ENCODE measurements at regions not wholly inside any gene's neighbourhood (a gene's known extent, or its start where the extent isn't known, plus 50 kb on each side); places are given as distances from the start of the nearest gene placed in this dataset.

DNA sequence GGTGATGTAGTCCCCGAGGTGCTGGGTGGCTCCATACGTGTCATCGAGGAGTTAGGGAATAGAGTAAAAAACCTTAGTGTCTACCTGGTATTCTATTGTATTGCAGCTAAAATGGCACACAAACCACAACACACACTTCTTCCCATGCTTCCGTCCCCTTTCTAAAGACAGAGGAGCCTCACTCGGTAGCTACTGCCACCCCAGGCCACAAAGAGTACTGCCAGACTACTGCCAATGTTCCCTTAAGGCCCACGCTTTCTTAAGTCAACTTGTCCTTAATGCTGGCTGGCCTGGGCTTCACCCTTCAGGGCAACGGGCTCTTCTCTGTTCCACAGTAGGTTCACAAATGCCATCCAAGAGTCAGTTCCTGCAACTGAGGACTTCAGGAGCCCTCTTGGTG is 673.0 kb downstream of the ELAVL2 start:
- CTCF ChIA-PET = no interaction called here
- H3K27ac ChIP-seq = no peak overlapping the region
- TF ChIP-seq, protein P1, sequence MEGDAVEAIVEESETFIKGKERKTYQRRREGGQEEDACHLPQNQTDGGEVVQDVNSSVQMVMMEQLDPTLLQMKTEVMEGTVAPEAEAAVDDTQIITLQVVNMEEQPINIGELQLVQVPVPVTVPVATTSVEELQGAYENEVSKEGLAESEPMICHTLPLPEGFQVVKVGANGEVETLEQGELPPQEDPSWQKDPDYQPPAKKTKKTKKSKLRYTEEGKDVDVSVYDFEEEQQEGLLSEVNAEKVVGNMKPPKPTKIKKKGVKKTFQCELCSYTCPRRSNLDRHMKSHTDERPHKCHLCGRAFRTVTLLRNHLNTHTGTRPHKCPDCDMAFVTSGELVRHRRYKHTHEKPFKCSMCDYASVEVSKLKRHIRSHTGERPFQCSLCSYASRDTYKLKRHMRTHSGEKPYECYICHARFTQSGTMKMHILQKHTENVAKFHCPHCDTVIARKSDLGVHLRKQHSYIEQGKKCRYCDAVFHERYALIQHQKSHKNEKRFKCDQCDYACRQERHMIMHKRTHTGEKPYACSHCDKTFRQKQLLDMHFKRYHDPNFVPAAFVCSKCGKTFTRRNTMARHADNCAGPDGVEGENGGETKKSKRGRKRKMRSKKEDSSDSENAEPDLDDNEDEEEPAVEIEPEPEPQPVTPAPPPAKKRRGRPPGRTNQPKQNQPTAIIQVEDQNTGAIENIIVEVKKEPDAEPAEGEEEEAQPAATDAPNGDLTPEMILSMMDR (conservative IDR thresholded peaks at IDR 0.05; ENCODE audit: low read depth) = 0 out of 2 replicates have a peak, but pooled peaks have one; percentile 9
- POLR2A ChIA-PET (ENCODE audit: low non-redundant PET) = no interaction called here
- no peak for DNase-seq (ENCODE audit: low spot score)

DNA sequence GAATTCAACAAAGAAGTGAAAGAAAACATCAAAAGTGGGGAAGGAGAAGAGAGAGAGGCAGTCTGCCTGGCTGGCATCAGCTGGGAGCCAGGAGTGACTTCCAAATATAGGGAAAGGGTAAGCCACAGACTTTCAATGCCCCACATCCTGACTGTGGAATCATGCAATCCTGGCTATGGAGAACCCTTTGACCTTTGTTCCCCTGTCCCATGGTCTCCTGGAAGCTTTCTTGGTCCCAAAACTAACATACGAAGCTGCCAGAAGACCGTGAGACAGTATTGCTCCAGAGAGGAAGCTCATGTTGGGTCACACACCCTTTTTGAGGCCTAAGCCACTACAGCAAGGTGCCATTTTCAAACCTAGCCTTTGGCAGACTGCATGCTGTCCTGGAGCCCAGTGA is 665.5 kb downstream of the ELAVL2 start:
- TF ChIP-seq, protein P1 (conservative IDR thresholded peaks at IDR 0.05; ENCODE audit: low read depth) = no peak
- POLR2A ChIA-PET (ENCODE audit: low non-redundant PET) = no interaction called here
- CTCF ChIA-PET = interaction anchor here (0.6 kb wide), 1 partner anchor 1118 kb away, joined by 4 read pairs; no protein-coding TSS in a partner anchor
- no peak for DNase-seq (ENCODE audit: low spot score)
- no peak overlapping the region for H3K27ac ChIP-seq

DNA sequence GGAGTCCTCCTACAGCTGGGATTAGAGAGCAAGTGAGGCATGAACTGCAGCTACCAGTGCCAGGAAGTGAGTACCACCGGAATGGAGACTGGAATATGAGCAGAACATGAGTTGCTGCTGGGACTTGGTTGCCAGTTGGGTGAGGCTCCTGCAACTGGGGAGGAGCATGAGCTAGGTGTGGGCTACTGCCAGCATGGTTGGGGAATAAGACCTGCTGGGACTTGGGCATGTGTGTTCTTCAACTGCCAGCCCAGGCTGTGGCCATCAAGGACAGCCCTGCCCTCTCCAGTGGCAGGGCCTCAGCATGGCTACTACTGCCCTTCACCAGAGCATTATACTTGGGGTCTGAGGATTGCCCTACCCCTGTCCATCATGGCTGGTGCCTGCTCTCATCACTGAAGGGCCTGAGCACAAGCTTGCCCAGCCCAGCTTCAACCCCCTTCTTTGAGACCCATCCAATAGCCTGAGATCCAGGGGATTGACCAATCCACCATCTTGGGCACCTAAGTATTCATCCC is 665.0 kb downstream of the ELAVL2 start:
- TF ChIP-seq, protein P1 (conservative IDR thresholded peaks at IDR 0.05; ENCODE audit: low read depth) = no peak
- POLR2A ChIA-PET (ENCODE audit: low non-redundant PET) = no interaction called here
- DNase-seq (ENCODE audit: low spot score) = no peak
- no peak overlapping the region for H3K27ac ChIP-seq
- CTCF ChIA-PET = no interaction called here

DNA sequence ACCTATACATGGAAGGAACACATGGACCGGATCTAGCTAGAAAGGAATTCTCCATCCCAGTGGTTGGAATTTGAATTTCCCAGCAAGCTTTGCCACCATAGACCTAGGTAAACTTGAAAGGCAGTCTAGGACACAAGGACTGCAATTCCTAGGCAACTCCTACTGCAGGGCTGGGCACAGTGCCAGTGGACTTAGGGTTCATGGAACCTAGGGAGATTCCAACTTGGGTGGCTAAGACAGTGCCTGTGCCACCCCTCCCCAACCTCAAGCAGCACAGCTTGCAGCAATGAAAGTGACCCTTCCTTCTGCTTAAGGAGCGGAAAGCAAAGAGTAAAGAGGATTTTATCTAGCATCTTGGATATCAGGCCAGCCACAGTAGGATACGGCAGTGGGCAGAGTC is 663.3 kb downstream of the ELAVL2 start:
- POLR2A ChIA-PET (ENCODE audit: low non-redundant PET) = no interaction called here
- CTCF ChIA-PET = no interaction called here
- TF ChIP-seq, protein P1 (conservative IDR thresholded peaks at IDR 0.05; ENCODE audit: low read depth) = no peak
- no peak for DNase-seq (ENCODE audit: low spot score)
- H3K27ac ChIP-seq = no peak overlapping the region

DNA sequence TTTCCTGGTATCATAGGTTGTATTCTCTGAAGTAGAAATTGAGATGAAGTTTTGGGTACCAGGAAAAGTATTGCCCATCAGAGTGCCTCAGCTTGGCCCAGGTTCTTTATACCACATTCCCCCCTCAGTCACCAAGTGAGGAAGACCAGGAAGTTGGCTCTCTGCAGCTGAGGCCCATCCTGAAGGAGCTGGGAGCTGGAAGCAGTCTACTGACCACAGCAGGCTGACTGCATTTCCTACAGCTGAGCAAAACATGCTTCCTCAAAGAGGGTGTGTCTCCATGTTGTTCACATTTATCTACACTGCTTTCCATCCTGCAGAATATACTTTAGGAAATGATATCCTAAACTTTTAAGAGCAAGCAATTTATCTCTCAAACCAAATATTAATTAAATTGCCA is 654.6 kb downstream of the ELAVL2 start:
- ChIA-PET POLR2A (ENCODE audit: low non-redundant PET) (no interaction called here), CTCF (no interaction called here)

DNA sequence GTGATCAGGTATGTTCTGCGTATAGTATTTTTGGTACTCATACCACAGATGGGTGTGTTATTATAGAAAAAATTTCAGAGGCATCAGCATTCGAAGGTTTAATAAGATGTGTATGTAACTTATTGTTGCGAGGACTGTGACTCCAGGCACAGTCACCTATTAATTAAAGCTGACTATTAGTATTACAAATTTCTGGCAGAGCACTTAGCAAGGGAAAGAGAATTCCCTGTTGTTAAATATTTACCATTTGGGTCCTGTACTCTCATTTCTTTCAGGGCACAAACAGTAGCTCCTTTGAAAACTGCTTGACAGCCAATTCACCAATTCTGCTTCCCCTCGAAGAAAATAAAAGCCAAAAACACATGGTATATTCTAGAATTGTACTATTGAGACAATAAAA is 653.8 kb downstream of the ELAVL2 start:
- no peak overlapping the region for H3K27ac ChIP-seq
- CTCF ChIA-PET = no interaction called here
- TF ChIP-seq, protein P1 (conservative IDR thresholded peaks at IDR 0.05; ENCODE audit: low read depth) = no peak
- POLR2A ChIA-PET (ENCODE audit: low non-redundant PET) = no interaction called here
- no peak for DNase-seq (ENCODE audit: low spot score)

More for the DNA sequence above, 654.6 kb downstream of the ELAVL2 start:
- TF ChIP-seq, protein P1 (conservative IDR thresholded peaks at IDR 0.05; ENCODE audit: low read depth) = no peak
- H3K27ac ChIP-seq = no peak overlapping the region
- no peak for DNase-seq (ENCODE audit: low spot score)
